ENCODE measurements at regions not wholly inside any gene's neighbourhood (a gene's known extent, or its start where the extent isn't known, plus 50 kb on each side); places are given as distances from the start of the nearest gene placed in this dataset.
"Not testable (repeated sequence)": the region's sequence is repeated elsewhere in the genome, so short reads cannot be mapped to it uniquely, and the experiment has no call there.

DNA sequence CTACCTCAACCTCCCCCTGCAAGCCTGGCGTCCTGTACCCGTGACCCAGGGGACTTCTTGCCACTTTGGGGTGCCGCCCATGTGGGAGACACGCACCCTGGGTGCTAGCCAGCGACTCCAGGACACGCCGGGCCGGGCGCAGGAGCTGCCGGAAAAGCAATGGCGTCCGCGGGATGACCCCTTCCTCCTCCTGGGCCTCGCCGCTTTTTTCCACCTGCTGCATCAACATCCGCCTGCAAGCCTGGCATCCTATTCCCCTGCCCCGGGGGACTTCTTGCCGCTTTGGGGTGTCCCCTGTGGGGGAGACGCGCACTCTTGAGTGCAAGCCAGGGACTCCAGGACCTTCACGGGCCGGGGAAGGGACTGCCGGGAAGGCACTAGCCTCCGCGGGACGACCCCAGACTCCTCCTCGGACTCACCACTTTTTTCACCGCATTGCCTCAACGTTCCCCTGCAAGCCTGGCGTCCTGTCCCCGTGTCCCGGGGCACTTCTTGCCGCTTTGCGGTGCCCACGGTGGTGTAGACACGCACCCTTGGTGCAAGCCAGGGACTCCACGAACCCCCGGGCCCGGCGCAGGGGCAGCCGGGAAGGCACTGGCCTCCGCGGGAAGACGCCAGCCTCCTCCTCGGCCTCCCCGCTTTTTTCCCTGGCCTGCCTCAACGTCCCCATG, 237.8 kb downstream of the TUBA3C start:
- H3K9me3 ChIP-seq (ENCODE audit: control insufficient read depth in 2 of 2, insufficient read depth in 1 of 2, low read length in 1 of 2): peaks cover 5 to 37% of the 10 kb centered on the region in 2 donors
- no peaks in the 10 kb centered on the region for H3K4me1 ChIP-seq (ENCODE audit: control insufficient read depth in 2 of 2, insufficient read depth in 2 of 2, low read length in 2 of 2)
- WGBS: 89% methylated on average over 47 of the region's 47 CpGs
- no peak overlapping the region for H3K4me3 ChIP-seq (ENCODE audit: low read length in 2 of 2)
- DNase-seq (ENCODE audit: low read depth in 6 of 9, low spot score in 9 of 9): no peak
- no peak overlapping the region for H3K27ac ChIP-seq (ENCODE audit: low read depth in 1 of 2, low read length in 1 of 2)
- H3K27me3 ChIP-seq (ENCODE audit: control insufficient read depth in 2 of 2, insufficient read depth in 1 of 2, low read length in 1 of 2): no peaks in the 10 kb centered on the region
- H3K36me3 ChIP-seq (ENCODE audit: control insufficient read depth in 2 of 2, insufficient read depth in 2 of 2, low read length in 1 of 2): no peaks in the 10 kb centered on the region

- Histone ChIP-seq H3K4me3 (ENCODE audit: low read length in 2 of 2) (no peak overlapping the region), H3K27me3 (ENCODE audit: control insufficient read depth in 2 of 2, insufficient read depth in 1 of 2, low read length in 1 of 2) (no peaks in the 10 kb centered on the region), H3K4me1 (ENCODE audit: control insufficient read depth in 2 of 2, insufficient read depth in 2 of 2, low read length in 2 of 2) (no peaks in the 10 kb centered on the region), H3K36me3 (ENCODE audit: control insufficient read depth in 2 of 2, insufficient read depth in 2 of 2, low read length in 1 of 2) (no peaks in the 10 kb centered on the region), H3K9me3 (ENCODE audit: control insufficient read depth in 2 of 2, insufficient read depth in 1 of 2, low read length in 1 of 2) (peaks cover 5 to 34% of the 10 kb centered on the region in 2 donors), H3K27ac (ENCODE audit: low read depth in 1 of 2, low read length in 1 of 2) (no peak overlapping the region)
- no peak for DNase-seq (ENCODE audit: low read depth in 6 of 9, low spot score in 9 of 9)
- 90% methylated on average over 22 of the region's 22 CpGs for WGBS
Observed at GRCh38 chr13:18943273-18943672, 238.4 kb downstream of the TUBA3C start.

GRCh38 chr13:18936104-18936503, 245.5 kb downstream of the TUBA3C start:
- Histone ChIP-seq H3K27ac (ENCODE audit: low read depth in 1 of 2, low read length in 1 of 2) (no peak overlapping the region), H3K4me3 (ENCODE audit: low read length in 2 of 2) (no peak overlapping the region), H3K4me1 (ENCODE audit: control insufficient read depth in 2 of 2, insufficient read depth in 2 of 2, low read length in 2 of 2) (no peaks in the 10 kb centered on the region), H3K9me3 (ENCODE audit: control insufficient read depth in 2 of 2, insufficient read depth in 1 of 2, low read length in 1 of 2) (peaks cover 0 to 4% of the 10 kb centered on the region in 2 donors), H3K36me3 (ENCODE audit: control insufficient read depth in 2 of 2, insufficient read depth in 2 of 2, low read length in 1 of 2) (no peaks in the 10 kb centered on the region), H3K27me3 (ENCODE audit: control insufficient read depth in 2 of 2, insufficient read depth in 1 of 2, low read length in 1 of 2) (no peaks in the 10 kb centered on the region)
- WGBS: 76% methylated on average over 3 of the region's 3 CpGs
- DNase-seq (ENCODE audit: low read depth in 6 of 9, low spot score in 9 of 9): no peak

- H3K36me3 ChIP-seq (ENCODE audit: control insufficient read depth in 2 of 2, insufficient read depth in 2 of 2, low read length in 1 of 2): no peaks in the 10 kb centered on the region
- whole genome bisulfite sequencing: 74% methylated on average over 4 of the region's 4 CpGs
- H3K4me3 ChIP-seq (ENCODE audit: low read length in 2 of 2): no peak overlapping the region
- DNase-seq (ENCODE audit: low read depth in 6 of 9, low spot score in 9 of 9): no peak
- no peaks in the 10 kb centered on the region for H3K9me3 ChIP-seq (ENCODE audit: control insufficient read depth in 2 of 2, insufficient read depth in 1 of 2, low read length in 1 of 2)
- no peak overlapping the region for H3K27ac ChIP-seq (ENCODE audit: low read depth in 1 of 2, low read length in 1 of 2)
- H3K4me1 ChIP-seq (ENCODE audit: control insufficient read depth in 2 of 2, insufficient read depth in 2 of 2, low read length in 2 of 2): no peaks in the 10 kb centered on the region
- H3K27me3 ChIP-seq (ENCODE audit: control insufficient read depth in 2 of 2, insufficient read depth in 1 of 2, low read length in 1 of 2): no peaks in the 10 kb centered on the region
Observed at GRCh38 chr13:18921063-18921462, 260.6 kb downstream of the TUBA3C start.

DNA sequence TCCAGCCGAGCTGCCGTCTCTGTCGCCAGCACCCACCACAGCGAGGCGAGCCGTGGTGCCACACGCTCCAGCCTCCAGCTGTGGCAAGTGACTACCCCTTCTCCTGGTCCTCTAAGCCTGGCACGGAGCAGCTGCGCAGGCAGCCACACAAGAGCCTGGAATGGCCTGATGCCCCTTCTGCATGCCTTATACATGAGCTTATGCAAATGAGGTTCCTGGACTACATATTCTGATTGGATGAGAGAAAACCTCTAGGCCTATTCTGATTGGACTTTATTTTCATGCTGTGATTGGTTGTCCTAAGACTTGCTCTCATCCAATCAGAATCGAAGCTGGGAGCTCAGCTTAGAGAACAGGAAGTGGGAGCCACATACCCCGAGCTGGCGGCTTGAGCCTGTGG, 276.5 kb downstream of the TUBA3C start:
- WGBS: 70% methylated on average over 12 of the region's 12 CpGs
- not testable (repeated sequence) for DNase-seq (ENCODE audit: low read depth in 6 of 9, low spot score in 9 of 9); H3K27ac ChIP-seq (ENCODE audit: low read depth in 1 of 2, low read length in 1 of 2)

GRCh38 chr13:18895411-18895810, 286.2 kb downstream of the TUBA3C start:
- H3K27me3 ChIP-seq (ENCODE audit: control insufficient read depth in 2 of 2, insufficient read depth in 1 of 2, low read length in 1 of 2); H3K4me3 ChIP-seq (ENCODE audit: low read length in 2 of 2); H3K4me1 ChIP-seq (ENCODE audit: control insufficient read depth in 2 of 2, insufficient read depth in 2 of 2, low read length in 2 of 2); DNase-seq (ENCODE audit: low read depth in 6 of 9, low spot score in 9 of 9); H3K27ac ChIP-seq (ENCODE audit: low read depth in 1 of 2, low read length in 1 of 2); H3K9me3 ChIP-seq (ENCODE audit: control insufficient read depth in 2 of 2, insufficient read depth in 1 of 2, low read length in 1 of 2); H3K36me3 ChIP-seq (ENCODE audit: control insufficient read depth in 2 of 2, insufficient read depth in 2 of 2, low read length in 1 of 2): not testable (repeated sequence)
- WGBS: 89% methylated on average over 13 of the region's 13 CpGs

More for the DNA sequence above, 276.5 kb downstream of the TUBA3C start:
- not testable (repeated sequence) for H3K9me3 ChIP-seq (ENCODE audit: control insufficient read depth in 2 of 2, insufficient read depth in 1 of 2, low read length in 1 of 2); H3K4me3 ChIP-seq (ENCODE audit: low read length in 2 of 2); H3K27me3 ChIP-seq (ENCODE audit: control insufficient read depth in 2 of 2, insufficient read depth in 1 of 2, low read length in 1 of 2); H3K36me3 ChIP-seq (ENCODE audit: control insufficient read depth in 2 of 2, insufficient read depth in 2 of 2, low read length in 1 of 2); H3K4me1 ChIP-seq (ENCODE audit: control insufficient read depth in 2 of 2, insufficient read depth in 2 of 2, low read length in 2 of 2)

- H3K4me3 ChIP-seq (ENCODE audit: low read length in 2 of 2); H3K36me3 ChIP-seq (ENCODE audit: control insufficient read depth in 2 of 2, insufficient read depth in 2 of 2, low read length in 1 of 2); H3K27me3 ChIP-seq (ENCODE audit: control insufficient read depth in 2 of 2, insufficient read depth in 1 of 2, low read length in 1 of 2); H3K27ac ChIP-seq (ENCODE audit: low read depth in 1 of 2, low read length in 1 of 2); H3K4me1 ChIP-seq (ENCODE audit: control insufficient read depth in 2 of 2, insufficient read depth in 2 of 2, low read length in 2 of 2); DNase-seq (ENCODE audit: low read depth in 6 of 9, low spot score in 9 of 9): not testable (repeated sequence)
- 37% methylated on average over 1 of the region's 1 CpG for WGBS
- peaks cover 0 to 16% of the 10 kb centered on the region in 2 donors for H3K9me3 ChIP-seq (ENCODE audit: control insufficient read depth in 2 of 2, insufficient read depth in 1 of 2, low read length in 1 of 2)
Observed at GRCh38 chr13:18891242-18891641, 290.4 kb downstream of the TUBA3C start.

- H3K9me3 ChIP-seq (ENCODE audit: control insufficient read depth in 2 of 2, insufficient read depth in 1 of 2, low read length in 1 of 2); H3K27me3 ChIP-seq (ENCODE audit: control insufficient read depth in 2 of 2, insufficient read depth in 1 of 2, low read length in 1 of 2); H3K4me3 ChIP-seq (ENCODE audit: low read length in 2 of 2); H3K36me3 ChIP-seq (ENCODE audit: control insufficient read depth in 2 of 2, insufficient read depth in 2 of 2, low read length in 1 of 2); DNase-seq (ENCODE audit: low read depth in 6 of 9, low spot score in 9 of 9); H3K27ac ChIP-seq (ENCODE audit: low read depth in 1 of 2, low read length in 1 of 2); H3K4me1 ChIP-seq (ENCODE audit: control insufficient read depth in 2 of 2, insufficient read depth in 2 of 2, low read length in 2 of 2): not testable (repeated sequence)
- WGBS: 54% methylated on average over 72 of the region's 72 CpGs
Observed at GRCh38 chr13:18874875-18875789, 306.5 kb downstream of the TUBA3C start.

GRCh38 chr13:18870557-18870956, 311.1 kb downstream of the TUBA3C start:
- H3K27me3 ChIP-seq (ENCODE audit: control insufficient read depth in 2 of 2, insufficient read depth in 1 of 2, low read length in 1 of 2); H3K27ac ChIP-seq (ENCODE audit: low read depth in 1 of 2, low read length in 1 of 2); H3K9me3 ChIP-seq (ENCODE audit: control insufficient read depth in 2 of 2, insufficient read depth in 1 of 2, low read length in 1 of 2); H3K4me1 ChIP-seq (ENCODE audit: control insufficient read depth in 2 of 2, insufficient read depth in 2 of 2, low read length in 2 of 2); H3K36me3 ChIP-seq (ENCODE audit: control insufficient read depth in 2 of 2, insufficient read depth in 2 of 2, low read length in 1 of 2); H3K4me3 ChIP-seq (ENCODE audit: low read length in 2 of 2); DNase-seq (ENCODE audit: low read depth in 6 of 9, low spot score in 9 of 9): not testable (repeated sequence)
- WGBS: 91% methylated on average over 4 of the region's 4 CpGs

Measured in thymus (tissue), 11 donors.